Endothelial cell of umbilical vein (primary cell): ENCODE measurements at regions not wholly inside any gene's neighbourhood (a gene's known extent, or its start where the extent isn't known, plus 50 kb on each side); places are given as distances from the start of the nearest gene placed in this dataset.

Experiments
- CTCF ChIP-seq, 2 donors: IDR thresholded peaks; 1 replicate in 1 of 2; 2 replicates in 1 of 2; pipeline ENCODE4 v1.5.1; 2011; ENCODE audit warnings: low read length in 2 of 2, mild to moderate bottlenecking in 2 of 2, moderate library complexity in 2 of 2, control low read depth in 1 of 2, inconsistent platforms in 1 of 2, low read depth in 1 of 2; ENCODE audit not compliant: insufficient read depth in 1 of 2; ENCODE audit errors: extremely low read depth in 1 of 2
- POLR2A ChIP-seq: IDR thresholded peaks from 2 replicates; pipeline ENCODE4 v1.6.1; 2012; ENCODE audit warnings: low read depth, mild to moderate bottlenecking, control low read depth, low read length

- TF ChIP-seq CTCF (IDR thresholded peaks at IDR 0.05; ENCODE audit: extremely low read depth in 1 of 2, insufficient read depth in 1 of 2, low read depth in 1 of 2, low read length in 2 of 2) (no peak), POLR2A (no peak)
These were observed 197.4 kb downstream of the DSEL start for GRCh38 chr18:67319109-67319508.
